GM12878 (cell line): ENCODE measurements at regions not wholly inside any gene's neighbourhood (a gene's known extent, or its start where the extent isn't known, plus 50 kb on each side); places are given as distances from the start of the nearest gene placed in this dataset.

Source experiments
- ATAC-seq: fragments of 200-7000 bp; cut with Tn5 transposase; 3 replicates; pipeline ENCODE4 v1.9.1; 2020; ENCODE audit warnings: mild to moderate bottlenecking, moderate library complexity
- BruUV-seq: library from RNA; stranded (reverse); fragments of 400-500 nt; replicated peaks from 2 replicates; lab custom pipeline; 2021; lab: Mats Ljungman, UMichigan
- CTCF ChIA-PET: fragments of 300-600 bp; sonication (Branson Sonifier 250); formaldehyde crosslinking; extraction: SDS; loops from one replicate; lab custom pipeline; 2021; ENCODE audit warnings: inconsistent platforms; lab: Yijun Ruan, JAX
- POLR2A ChIA-PET: fragments of 350-600 bp; formaldehyde crosslinking; extraction: SDS; loops from one replicate; lab custom pipeline; 2021; ENCODE audit warnings: inconsistent platforms; lab: Charles Lee
- RAD21 ChIA-PET: fragments of 300-600 bp; sonication (Branson Sonifier 250); formaldehyde crosslinking; loops from one replicate; lab custom pipeline; 2023; ENCODE audit warnings: antibody characterized with exemption; ENCODE audit not compliant: unreplicated experiment; lab: Charles Lee
- SMC1A ChIA-PET: fragments of 300-600 bp; sonication (Branson Sonifier 250); formaldehyde crosslinking; loops from one replicate; lab custom pipeline; 2023; ENCODE audit not compliant: unreplicated experiment, uncharacterized antibody; lab: Charles Lee
- DNase-seq: peaks from one replicate; pipeline ENCODE4 v3.0.0-alpha.2; 2011; ENCODE audit warnings: low read depth, low spot score
- FAIRE-seq: peaks from 3 replicates; lab custom pipeline; 2011; peaks lifted over from hg19 to GRCh38; lab: Jason Lieb, UNC
- H2AFZ ChIP-seq: 2 replicates; pipeline ENCODE4 v1.6.0; 2011; ENCODE audit warnings: low read depth, low read length, control low read depth; ENCODE audit not compliant: control insufficient read depth
- H3K27ac ChIP-seq: 2 replicates; pipeline ENCODE4 v1.5.1; 2011; ENCODE audit warnings: control low read depth; ENCODE audit not compliant: control insufficient read depth, insufficient read depth
- H3K27me3 ChIP-seq, 2 experiments: replicated peaks in 1 of 2; 2 replicates each; pipeline versions ENCODE4 v1.6.0 to v1.6.1; 2011; ENCODE audit warnings: low read length in 1 of 2; ENCODE audit not compliant: control insufficient read depth in 2 of 2, insufficient read depth in 2 of 2
- H3K36me3 ChIP-seq, 2 experiments: 2 replicates each; pipeline ENCODE4 v1.5.1; 2011; ENCODE audit warnings: low read length in 1 of 2; ENCODE audit not compliant: control insufficient read depth in 2 of 2, insufficient read depth in 2 of 2
- H3K4me1 ChIP-seq: 2 replicates; pipeline ENCODE4 v1.6.1; 2011; ENCODE audit warnings: mild to moderate bottlenecking, low read length, moderate library complexity, mixed read lengths; ENCODE audit not compliant: control insufficient read depth, insufficient read depth
- H3K4me2 ChIP-seq: 2 replicates; pipeline ENCODE4 v1.6.0; 2011; ENCODE audit warnings: control low read depth; ENCODE audit not compliant: control insufficient read depth, insufficient read depth
- H3K4me3 ChIP-seq: fragments of 200-600 bp; sonication (generic); 2 replicates; pipeline ENCODE4 v1.5.1; 2016
- H3K79me2 ChIP-seq: 2 replicates; pipeline ENCODE4 v1.6.0; 2011; ENCODE audit warnings: low read length; ENCODE audit not compliant: control insufficient read depth, insufficient read depth
- H3K9ac ChIP-seq: 2 replicates; pipeline ENCODE4 v1.8.0; 2011; ENCODE audit warnings: low read length, control low read depth, mixed read lengths; ENCODE audit not compliant: control insufficient read depth, insufficient read depth
- H3K9me3 ChIP-seq: replicated peaks from 3 replicates; pipeline ENCODE4 v1.5.1; 2011; ENCODE audit warnings: mild to moderate bottlenecking, low read length; ENCODE audit not compliant: control insufficient read depth, insufficient read depth
- H4K20me1 ChIP-seq: 2 replicates; pipeline ENCODE4 v1.6.0; 2011; ENCODE audit not compliant: control insufficient read depth, insufficient read depth
- CTCF ChIP-seq, 3 experiments: IDR thresholded peaks in 2 of 3; conservative IDR thresholded peaks in 1 of 3; 2 replicates each; pipeline ENCODE4 v1.5.1; 2011; ENCODE audit warnings: low read depth in 3 of 3, low read length in 3 of 3, mild to moderate bottlenecking in 3 of 3, control low read depth in 2 of 3, moderate library complexity in 2 of 3, inconsistent platforms in 1 of 3, mixed read lengths in 1 of 3; ENCODE audit not compliant: control insufficient read depth in 2 of 3, insufficient read depth in 1 of 3; ENCODE audit errors: extremely low read depth in 1 of 3
- E2F8 ChIP-seq: fragments of 450-650 bp; IDR thresholded peaks from 2 replicates; pipeline ENCODE4 v1.6.1; 2018; ENCODE audit warnings: mild to moderate bottlenecking, low read depth, moderate library complexity; ENCODE audit not compliant: partially characterized antibody
- EED ChIP-seq: sonication (generic); IDR thresholded peaks from 2 replicates; pipeline ENCODE4 v1.6.1; 2016; ENCODE audit warnings: antibody characterized with exemption, low read depth
- RAD21 ChIP-seq: IDR thresholded peaks from 2 replicates; pipeline ENCODE4 v1.6.1; 2011; ENCODE audit warnings: mild to moderate bottlenecking, low read depth, low read length, moderate library complexity; ENCODE audit not compliant: insufficient read depth
- SMC3 ChIP-seq: IDR thresholded peaks from 2 replicates; pipeline ENCODE4 v1.6.1; 2011; ENCODE audit warnings: low read length, improper control_type of control experiment, borderline replicate concordance
- YY1 ChIP-seq: IDR thresholded peaks from 2 replicates; pipeline ENCODE4 v1.6.1; 2011; ENCODE audit warnings: low read depth, mild to moderate bottlenecking, low read length
- WGBS: methylation state at CpG from one replicate; pipeline ENCODE4 v1.1.6; 2016; ENCODE audit warnings: low lambda C conversion rate; ENCODE audit not compliant: insufficient replicate concordance, insufficient coverage; ENCODE audit errors: missing lambda C conversion rate; 5-methylcytosine and 5-hydroxymethylcytosine counted together
- in situ Hi-C: fragments of 300-500 bp; cut with MboI; formaldehyde crosslinking; loops from 9 replicates; pipeline ENCODE4 v1.14.3; 2018; ENCODE audit warnings: mixed read lengths
- intact Hi-C: fragments of 100-400 bp; cut with micrococcal nuclease; formaldehyde crosslinking; loops from one replicate; pipeline ENCODE4 v1.14.2; 2022; ENCODE audit not compliant: unreplicated experiment

- POLR2A ChIA-PET = no interaction called here
- H3K4me3 ChIP-seq = no peak overlapping the region
- ATAC-seq (peak; percentile 46; the same call in 2 of the 3 replicates), FAIRE-seq (no peak), DNase-seq (no peak)
- no peaks in the 10 kb centered on the region for H3K79me2 ChIP-seq
- no peak overlapping the region for H3K4me2 ChIP-seq
- no peaks in the 10 kb centered on the region for H3K27me3 ChIP-seq
- 0% methylated on average over 1 of the region's 1 CpG for WGBS
- intact Hi-C loops (loop anchor here (1.0 to 5.0 kb wide), 2 partner anchors 332 to 782 kb away; no protein-coding TSS in a partner anchor), in situ Hi-C loops (loop anchor here (25.0 kb wide), 2 partner anchors 327 to 777 kb away; no protein-coding TSS in a partner anchor)
- no peaks in the 10 kb centered on the region for H4K20me1 ChIP-seq
- no peaks in the 10 kb centered on the region for H3K36me3 ChIP-seq
- H3K27ac ChIP-seq = no peak overlapping the region
- SMC1A ChIA-PET = interaction anchor here (0.6 to 4.0 kb wide), 2 partner anchors 331 to 765 kb away, joined by 3 to 10 read pairs; no protein-coding TSS in a partner anchor
- no peaks in the 10 kb centered on the region for H3K4me1 ChIP-seq
- CTCF ChIA-PET = interaction anchor here (0.6 to 2.0 kb wide), 2 partner anchors 331 to 780 kb away, joined by 3 to 7 read pairs; no protein-coding TSS in a partner anchor
- BruUV-seq = no TSS peak
- no peak overlapping the region for H3K9ac ChIP-seq
- RAD21 ChIA-PET = interaction anchor here (1.9 kb wide), 1 partner anchor 331 kb away, joined by 5 read pairs; no protein-coding TSS in a partner anchor
- TF ChIP-seq CTCF (IDR thresholded peaks at IDR 0.05 in 2 of 3, conservative IDR thresholded peaks at IDR 0.05 in 1 of 3; ENCODE audit: control insufficient read depth in 2 of 3, extremely low read depth in 1 of 3, insufficient read depth in 1 of 3, low read depth in 3 of 3, low read length in 3 of 3) = peak in 2 of 3 experiments; percentile 13 to 50; a peak in 2 of 6 replicates
- TF ChIP-seq E2F8 = no peak
- peak; percentile 66 for TF ChIP-seq RAD21
- TF ChIP-seq EED = no peak
- peak; percentile 50; the same call in 1 of the 2 replicates for TF ChIP-seq SMC3
- peak; percentile 18; the same call in 1 of the 2 replicates for TF ChIP-seq YY1
- no peak overlapping the region for H2AFZ ChIP-seq
- no peaks in the 10 kb centered on the region for H3K9me3 ChIP-seq
These were observed 251.5 kb downstream of the GPM6A start for GRCh38 chr4:175560604-175561003.
